Naive thymus-derived CD4-positive, alpha-beta T cell (primary cell): ENCODE measurements at regions not wholly inside any gene's neighbourhood (a gene's known extent, or its start where the extent isn't known, plus 50 kb on each side); places are given as distances from the start of the nearest gene placed in this dataset.

Source experiments
- ATAC-seq: fragments of 150-1000 bp; cut with Tn5 transposase; 2 replicates; pipeline ENCODE4 v1.10.0; 2021; ENCODE audit warnings: mild to moderate bottlenecking, moderate library complexity
- CTCF ChIA-PET: fragments of 350-600 bp; sonication (Branson Sonifier 250); formaldehyde crosslinking; loops from one replicate; lab custom pipeline; 2021; ENCODE audit warnings: antibody characterized with exemption; lab: Charles Lee
- POLR2A ChIA-PET: fragments of 350-600 bp; sonication (Branson Sonifier 250); formaldehyde crosslinking; loops from one replicate; lab custom pipeline; 2021; ENCODE audit warnings: antibody characterized with exemption, inconsistent platforms; lab: Charles Lee
- DNase-seq, 9 donors: peaks; one replicate each; pipeline versions ENCODE4 v3.0.0 to v3.0.0-alpha.2; 2020 to 2022; ENCODE audit warnings: mixed read lengths in 1 of 9
- H3K27ac ChIP-seq: one replicate; pipeline ENCODE4 v1.7.0; 2013; ENCODE audit warnings: mild to moderate bottlenecking, low read depth, low read length, moderate library complexity
- H3K27me3 ChIP-seq, 2 donors: one replicate each; pipeline ENCODE4 v1.7.0; 2013; ENCODE audit warnings: low read length in 2 of 2, mild to moderate bottlenecking in 2 of 2, moderate library complexity in 2 of 2; ENCODE audit not compliant: control insufficient read depth in 2 of 2, insufficient read depth in 2 of 2
- H3K36me3 ChIP-seq, 3 experiments: 1 replicate in 2 of 3; 2 replicates in 1 of 3; pipeline ENCODE4 v1.7.0; 2013; ENCODE audit warnings: low read length in 3 of 3, mild to moderate bottlenecking in 3 of 3, moderate library complexity in 1 of 3; ENCODE audit not compliant: insufficient read depth in 3 of 3, control insufficient read depth in 2 of 3
- H3K4me1 ChIP-seq, 2 donors: one replicate each; pipeline ENCODE4 v1.7.0; 2013; ENCODE audit warnings: low read length in 2 of 2, mild to moderate bottlenecking in 2 of 2, moderate library complexity in 1 of 2; ENCODE audit not compliant: control insufficient read depth in 2 of 2, insufficient read depth in 2 of 2
- H3K4me3 ChIP-seq: 2 replicates; pipeline ENCODE4 v1.7.0; 2013; ENCODE audit warnings: mild to moderate bottlenecking, low read length
- H3K9me3 ChIP-seq, 3 experiments: 1 replicate in 2 of 3; 2 replicates in 1 of 3; pipeline ENCODE4 v1.7.0; 2013; ENCODE audit warnings: low read length in 3 of 3; ENCODE audit not compliant: control insufficient read depth in 2 of 3
- H3K27ac Mint-ChIP-seq, 9 donors: one replicate each; pipeline ENCODE4 v1.8.0; 2020 to 2022; ENCODE audit warnings: mixed read lengths in 9 of 9, mild to moderate bottlenecking in 8 of 9, moderate library complexity in 5 of 9, inconsistent platforms in 2 of 9
- H3K27me3 Mint-ChIP-seq, 5 donors: one replicate each; pipeline ENCODE4 v1.8.0; 2021 to 2022; ENCODE audit warnings: mixed read lengths in 5 of 5, mild to moderate bottlenecking in 1 of 5
- H3K36me3 Mint-ChIP-seq, 5 donors: one replicate each; pipeline ENCODE4 v1.8.0; 2020 to 2022; ENCODE audit warnings: mixed read lengths in 5 of 5, mild to moderate bottlenecking in 3 of 5, inconsistent platforms in 1 of 5
- H3K4me1 Mint-ChIP-seq, 7 donors: one replicate each; pipeline ENCODE4 v1.8.0; 2020 to 2022; ENCODE audit warnings: mixed read lengths in 7 of 7, mild to moderate bottlenecking in 3 of 7, inconsistent platforms in 1 of 7
- H3K4me3 Mint-ChIP-seq, 10 donors: one replicate each; pipeline ENCODE4 v1.8.0; 2020 to 2022; ENCODE audit warnings: mild to moderate bottlenecking in 10 of 10, mixed read lengths in 10 of 10, moderate library complexity in 6 of 10, inconsistent platforms in 2 of 10
- H3K9me3 Mint-ChIP-seq, 11 donors: one replicate each; pipeline ENCODE4 v1.8.0; 2020 to 2022; ENCODE audit warnings: mixed read lengths in 11 of 11, mild to moderate bottlenecking in 4 of 11, inconsistent platforms in 1 of 11, moderate library complexity in 1 of 11
- intact Hi-C, 2 donors: fragments of 100-400 bp; cut with micrococcal nuclease; formaldehyde crosslinking; loops; one replicate each; pipeline ENCODE4 v1.15.1; 2023

DNA sequence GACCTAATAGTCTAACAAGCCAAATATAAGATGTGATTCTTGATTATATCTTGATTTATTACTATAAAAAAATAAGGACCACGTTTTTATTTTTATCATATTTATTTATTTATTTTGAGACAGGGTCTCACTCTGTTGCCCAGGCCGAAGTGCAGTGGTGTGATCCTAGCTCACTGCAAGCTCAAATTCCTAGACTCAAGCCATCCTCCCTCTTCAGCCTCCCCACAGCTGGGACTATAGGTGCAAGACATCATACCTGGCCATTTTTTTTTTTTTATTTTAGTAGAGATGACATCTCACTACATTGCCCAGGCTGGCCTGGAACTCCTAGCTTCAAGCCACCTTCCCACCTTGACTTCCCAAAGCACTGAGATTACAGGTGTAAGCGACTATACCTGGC is 61.0 kb upstream of the LARP1 start:
- CTCF ChIA-PET = no interaction called here
- no peak for DNase-seq
- peaks cover 0 to 8% (median 0%) of the 10 kb centered on the region in 11 donors for H3K9me3 Mint-ChIP-seq
- no peak overlapping the region for H3K4me3 ChIP-seq
- intact Hi-C loops = no loop called here
- H3K4me1 Mint-ChIP-seq = peaks cover 0 to 2% (median 0%) of the 10 kb centered on the region in 7 donors
- no peak overlapping the region for H3K4me3 Mint-ChIP-seq
- no peak overlapping the region for H3K27ac ChIP-seq
- no peaks in the 10 kb centered on the region for H3K4me1 ChIP-seq
- no peaks in the 10 kb centered on the region for H3K36me3 Mint-ChIP-seq
- no peaks in the 10 kb centered on the region for H3K36me3 ChIP-seq
- no peaks in the 10 kb centered on the region for H3K27me3 ChIP-seq
- H3K27ac Mint-ChIP-seq = no peak overlapping the region
- no peak for ATAC-seq
- no peaks in the 10 kb centered on the region for H3K9me3 ChIP-seq
- peaks cover 4 to 10% (median 8%) of the 10 kb centered on the region in 5 donors for H3K27me3 Mint-ChIP-seq
- POLR2A ChIA-PET = no interaction called here

DNA sequence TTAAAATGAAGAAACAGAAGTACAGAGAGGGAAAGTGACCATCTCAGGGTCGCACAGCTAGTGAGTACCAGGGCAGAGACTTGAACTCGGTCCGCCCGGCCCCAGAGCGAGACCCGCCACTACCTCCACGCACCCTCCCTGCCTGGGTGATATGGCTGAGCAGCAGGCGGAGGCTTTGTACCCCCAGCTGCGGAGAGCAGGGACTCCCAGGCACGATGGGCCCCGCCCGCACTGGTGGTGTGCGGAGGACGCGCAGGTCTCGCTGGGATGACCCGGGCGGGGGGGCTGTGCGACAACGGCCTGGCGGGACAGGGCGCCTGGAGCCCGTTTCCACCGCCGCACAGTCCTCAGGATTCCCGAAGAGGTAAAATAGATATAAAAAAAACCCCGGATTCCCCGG is 64.7 kb upstream of the LARP1 start:
- Histone ChIP-seq H3K36me3 (no peaks in the 10 kb centered on the region), H3K4me1 (no peaks in the 10 kb centered on the region), H3K27ac (no peak overlapping the region), H3K4me3 (no peak overlapping the region), H3K27me3 (peaks cover 0 to 2% of the 10 kb centered on the region in 2 donors), H3K9me3 (no peaks in the 10 kb centered on the region)
- no peaks in the 10 kb centered on the region for H3K36me3 Mint-ChIP-seq
- H3K27ac Mint-ChIP-seq = no peak overlapping the region
- DNase-seq = no peak
- H3K4me3 Mint-ChIP-seq = no peak overlapping the region
- H3K9me3 Mint-ChIP-seq = peaks cover 0 to 8% (median 0%) of the 10 kb centered on the region in 11 donors
- ChIA-PET CTCF (no interaction called here), POLR2A (interaction anchor here (0.6 kb wide), 1 partner anchor 78 kb away, joined by 3 read pairs; no protein-coding TSS in a partner anchor)
- peaks cover 4 to 10% (median 8%) of the 10 kb centered on the region in 5 donors for H3K27me3 Mint-ChIP-seq
- H3K4me1 Mint-ChIP-seq = peaks cover 0 to 2% (median 0%) of the 10 kb centered on the region in 7 donors
- intact Hi-C loops = no loop called here
- ATAC-seq = no peak

DNA sequence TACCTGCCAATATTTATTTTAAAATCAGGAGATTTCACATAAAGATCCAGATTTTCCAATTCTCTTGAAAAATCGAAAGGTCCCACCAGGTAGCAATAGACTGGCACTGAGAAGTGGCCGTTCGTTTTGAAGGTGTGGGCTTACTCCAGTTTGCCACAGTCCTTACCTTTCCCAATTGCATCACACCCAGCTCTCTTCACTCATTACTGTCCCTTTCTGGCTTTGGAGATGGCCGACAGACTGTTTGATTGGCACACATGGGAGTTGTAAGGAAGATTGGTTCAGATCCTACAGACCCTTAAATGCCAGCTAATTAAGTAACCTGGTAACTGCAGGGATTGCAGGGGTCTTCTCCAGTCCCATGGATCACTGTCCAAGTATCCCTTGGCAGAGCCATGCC is 68.7 kb upstream of the LARP1 start:
- Mint-ChIP-seq H3K4me3 (no peak overlapping the region), H3K4me1 (peaks cover 0 to 9% (median 6%) of the 10 kb centered on the region in 7 donors), H3K27ac (no peak overlapping the region), H3K9me3 (no peaks in the 10 kb centered on the region), H3K36me3 (no peaks in the 10 kb centered on the region), H3K27me3 (peaks cover 0 to 29% (median 3%) of the 10 kb centered on the region in 5 donors)
- no peak for DNase-seq
- Histone ChIP-seq H3K36me3 (no peaks in the 10 kb centered on the region), H3K27me3 (peaks cover 0 to 2% of the 10 kb centered on the region in 2 donors), H3K9me3 (no peaks in the 10 kb centered on the region), H3K4me1 (peaks cover 0 to 3% of the 10 kb centered on the region in 2 donors), H3K27ac (no peak overlapping the region), H3K4me3 (no peak overlapping the region)
- POLR2A ChIA-PET = no interaction called here
- CTCF ChIA-PET = no interaction called here
- ATAC-seq = no peak
- intact Hi-C loops = no loop called here

DNA sequence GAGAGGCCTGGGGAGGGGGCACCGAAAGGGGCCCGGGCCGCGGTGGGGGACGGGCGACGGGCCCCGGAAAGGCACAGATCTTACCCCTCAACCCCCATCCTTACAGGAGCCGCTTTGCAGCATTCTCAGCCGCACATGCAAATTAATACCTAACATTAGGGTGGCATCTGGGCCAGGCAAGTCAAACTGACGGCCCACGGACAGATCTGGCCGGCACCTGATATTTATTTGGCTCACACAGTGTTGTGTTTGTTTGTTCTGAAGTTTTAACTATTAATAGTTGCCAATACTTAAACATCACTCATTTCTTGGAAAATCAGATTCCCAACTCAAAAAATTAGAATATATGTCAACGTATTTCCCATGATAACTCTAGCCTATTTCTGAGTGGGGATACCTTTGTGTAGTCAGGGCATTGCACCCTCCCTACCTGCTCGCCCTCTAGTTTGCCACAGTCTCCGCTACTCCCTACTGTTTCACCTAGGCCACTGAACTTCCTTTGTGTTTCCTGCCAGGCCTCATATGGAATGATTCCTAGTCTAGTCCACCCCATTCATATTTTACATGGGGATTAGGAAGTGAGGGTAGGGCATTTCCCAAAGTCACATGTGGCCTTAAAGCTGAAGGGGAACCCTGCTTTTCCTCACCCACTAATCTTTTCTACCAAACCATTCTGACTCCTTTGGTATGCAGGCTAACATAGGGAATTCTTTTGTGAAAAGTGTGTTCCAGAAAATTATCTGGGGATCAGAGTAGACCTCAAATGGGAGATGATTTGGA is 71.9 kb upstream of the LARP1 start:
- POLR2A ChIA-PET = no interaction called here
- Histone ChIP-seq H3K4me1 (peaks cover 0 to 3% of the 10 kb centered on the region in 2 donors), H3K27me3 (peaks cover 0 to 2% of the 10 kb centered on the region in 2 donors), H3K36me3 (no peaks in the 10 kb centered on the region), H3K4me3 (peak overlapping the region; percentile 48), H3K27ac (no peak overlapping the region), H3K9me3 (no peaks in the 10 kb centered on the region)
- CTCF ChIA-PET = interaction anchor here (0.8 kb wide), 1 partner anchor 189 kb away, joined by 3 read pairs; no protein-coding TSS in a partner anchor
- H3K4me1 Mint-ChIP-seq = peaks cover 0 to 9% (median 6%) of the 10 kb centered on the region in 7 donors
- H3K27me3 Mint-ChIP-seq = peaks cover 0 to 34% (median 3%) of the 10 kb centered on the region in 5 donors
- ATAC-seq (peak; percentile 26), DNase-seq (no peak)
- H3K36me3 Mint-ChIP-seq = no peaks in the 10 kb centered on the region
- H3K4me3 Mint-ChIP-seq = peak overlapping the region; percentile 32 to 82 (median 76)
- intact Hi-C loops = loop anchor here (1.0 to 5.0 kb wide), 4 partner anchors 32 to 174 kb away; partner anchors contain the start of genes CNOT8 (in 1 of the 2) and LARP1 (in 1 of the 2)
- no peaks in the 10 kb centered on the region for H3K9me3 Mint-ChIP-seq
- H3K27ac Mint-ChIP-seq = peak overlapping the region in 2 of 9 donors; percentile 17 to 53

DNA sequence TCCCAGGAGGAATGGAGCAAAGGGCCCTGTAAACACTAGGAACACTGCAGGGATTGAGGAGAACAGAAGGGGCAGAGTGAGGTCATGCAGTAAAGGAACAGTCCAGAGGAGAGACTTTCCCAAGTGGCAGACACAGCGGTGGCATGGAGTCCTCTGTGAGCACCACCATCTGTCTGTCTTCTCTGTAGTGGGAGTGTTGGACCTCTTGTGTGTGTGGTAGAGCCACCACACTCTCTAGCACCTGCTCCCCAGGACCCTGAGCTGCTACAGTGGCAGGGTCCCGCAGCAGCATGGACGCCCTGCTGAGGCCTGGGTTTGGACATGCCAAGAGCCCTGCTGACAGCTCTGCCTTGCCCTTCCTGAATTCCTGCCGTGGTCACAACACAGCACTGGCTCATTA is 75.7 kb upstream of the LARP1 start:
- DNase-seq = no peak
- Mint-ChIP-seq H3K4me1 (peaks cover 0 to 9% (median 6%) of the 10 kb centered on the region in 7 donors), H3K36me3 (no peaks in the 10 kb centered on the region), H3K27ac (no peak overlapping the region), H3K27me3 (peaks cover 0 to 25% (median 0%) of the 10 kb centered on the region in 5 donors), H3K9me3 (peaks cover 0 to under 1% (median 0%) of the 10 kb centered on the region in 11 donors), H3K4me3 (no peak overlapping the region)
- intact Hi-C loops = no loop called here
- Histone ChIP-seq H3K27ac (no peak overlapping the region), H3K4me3 (no peak overlapping the region), H3K4me1 (peaks cover 0 to 3% of the 10 kb centered on the region in 2 donors), H3K9me3 (no peaks in the 10 kb centered on the region), H3K27me3 (no peaks in the 10 kb centered on the region), H3K36me3 (no peaks in the 10 kb centered on the region)
- POLR2A ChIA-PET = no interaction called here
- no peak for ATAC-seq
- CTCF ChIA-PET = no interaction called here

DNA sequence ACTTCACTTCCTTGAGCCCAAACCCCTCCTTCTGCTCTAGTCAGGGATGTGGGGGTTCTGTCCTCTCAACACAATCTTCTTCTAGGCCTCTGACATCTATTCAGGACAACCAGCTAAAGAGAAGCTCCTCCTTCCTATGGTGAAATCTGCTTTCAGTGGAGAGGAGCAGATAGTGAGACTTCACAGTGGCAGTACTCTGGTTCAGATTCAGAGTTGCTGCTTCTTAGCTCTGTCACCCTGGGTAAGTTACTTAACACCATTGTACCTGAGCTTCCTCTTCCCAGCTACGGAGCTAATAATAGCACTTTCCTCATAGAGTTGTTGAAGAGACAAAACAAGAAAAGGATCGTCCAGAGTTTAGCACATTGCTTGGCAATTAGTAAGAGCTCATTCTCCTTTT is 77.3 kb upstream of the LARP1 start:
- no peak for ATAC-seq
- H3K27me3 Mint-ChIP-seq = peaks cover 0 to 12% (median 0%) of the 10 kb centered on the region in 5 donors
- no peaks in the 10 kb centered on the region for H3K36me3 Mint-ChIP-seq
- no peak overlapping the region for H3K4me3 ChIP-seq
- no peak overlapping the region for H3K4me3 Mint-ChIP-seq
- intact Hi-C loops = no loop called here
- H3K27me3 ChIP-seq = no peaks in the 10 kb centered on the region
- ChIA-PET POLR2A (no interaction called here), CTCF (interaction anchor here (0.6 kb wide), 1 partner anchor 259 kb away, joined by 4 read pairs; no protein-coding TSS in a partner anchor)
- no peak overlapping the region for H3K27ac Mint-ChIP-seq
- H3K4me1 Mint-ChIP-seq = peaks cover 0 to 5% (median 0%) of the 10 kb centered on the region in 7 donors
- no peaks in the 10 kb centered on the region for H3K36me3 ChIP-seq
- no peak overlapping the region for H3K27ac ChIP-seq
- no peaks in the 10 kb centered on the region for H3K4me1 ChIP-seq
- peaks cover 0 to 3% (median 0%) of the 10 kb centered on the region in 11 donors for H3K9me3 Mint-ChIP-seq
- no peak for DNase-seq
- no peaks in the 10 kb centered on the region for H3K9me3 ChIP-seq
